AG10803 (cell line): ENCODE measurements at regions not wholly inside any gene's neighbourhood (a gene's known extent, or its start where the extent isn't known, plus 50 kb on each side); places are given as distances from the start of the nearest gene placed in this dataset.

Experiments used
- DNase-seq: peaks from one replicate; pipeline ENCODE4 v3.0.0; 2010; ENCODE audit warnings: low read depth
- H3K4me3 ChIP-seq: 2 replicates; pipeline ENCODE4 v1.5.1; 2011; ENCODE audit warnings: mild to moderate bottlenecking, low read length, control low read depth
- CTCF ChIP-seq: conservative IDR thresholded peaks from 2 replicates; pipeline ENCODE4 v1.5.1; 2011; ENCODE audit warnings: mild to moderate bottlenecking, low read length, control low read depth, inconsistent platforms

GRCh38 chr10:83289373-83289772, 849.9 kb upstream of the GHITM start:
- TF ChIP-seq CTCF: no peak
- DNase-seq: no peak
- H3K4me3 ChIP-seq: no peak overlapping the region

- H3K4me3 ChIP-seq: no peak overlapping the region
- TF ChIP-seq CTCF: no peak
- DNase-seq: no peak
These were observed 849.4 kb upstream of the GHITM start for GRCh38 chr10:83289948-83290347.

- no peak for TF ChIP-seq CTCF
- H3K4me3 ChIP-seq: no peak overlapping the region
- no peak for DNase-seq
These were observed 837.6 kb upstream of the GHITM start for GRCh38 chr10:83301732-83302131.

GRCh38 chr10:83302623-83303022, 836.7 kb upstream of the GHITM start:
- TF ChIP-seq CTCF: no peak
- DNase-seq: no peak
- H3K4me3 ChIP-seq: no peak overlapping the region

GRCh38 chr10:83310688-83311087, 828.6 kb upstream of the GHITM start:
- TF ChIP-seq CTCF: no peak
- no peak overlapping the region for H3K4me3 ChIP-seq
- no peak for DNase-seq

GRCh38 chr10:83312570-83312969, 826.7 kb upstream of the GHITM start:
- TF ChIP-seq CTCF: no peak
- no peak for DNase-seq
- H3K4me3 ChIP-seq: no peak overlapping the region

- TF ChIP-seq CTCF: no peak
- DNase-seq: no peak
- H3K4me3 ChIP-seq: no peak overlapping the region
These were observed 806.6 kb upstream of the GHITM start for GRCh38 chr10:83332690-83333089.
